ENCODE measurements at regions not wholly inside any gene's neighbourhood (a gene's known extent, or its start where the extent isn't known, plus 50 kb on each side); places are given as distances from the start of the nearest gene placed in this dataset.

GRCh38 chr3:157662171-157662570 lies 159.0 kb upstream of the VEPH1 start:
- CTCF ChIA-PET: no interaction called here
- DNase-seq (ENCODE audit: low read depth): no peak
- Histone ChIP-seq H3K4me3 (ENCODE audit: low read depth, low read length) (no peak overlapping the region), H3K27me3 (ENCODE audit: control insufficient read depth, insufficient read depth, low read length) (no peaks in the 10 kb centered on the region; the same call in 1 of the 2 replicates), H3K36me3 (ENCODE audit: control insufficient read depth, insufficient read depth, low read length) (no peaks in the 10 kb centered on the region)
- no peak for TF ChIP-seq CTCF (IDR thresholded peaks at IDR 0.05; ENCODE audit: insufficient read depth, low read depth, low read length)
- POLR2A ChIA-PET: no interaction called here

- Histone ChIP-seq H3K4me3 (ENCODE audit: low read depth, low read length) (no peak overlapping the region), H3K27me3 (ENCODE audit: control insufficient read depth, insufficient read depth, low read length) (no peaks in the 10 kb centered on the region; the same call in 1 of the 2 replicates), H3K36me3 (ENCODE audit: control insufficient read depth, insufficient read depth, low read length) (no peaks in the 10 kb centered on the region)
- TF ChIP-seq CTCF (IDR thresholded peaks at IDR 0.05; ENCODE audit: insufficient read depth, low read depth, low read length): no peak
- ChIA-PET CTCF (no interaction called here), POLR2A (no interaction called here)
- DNase-seq (ENCODE audit: low read depth): no peak
Measured at GRCh38 chr3:157660847-157661246, 157.6 kb upstream of the VEPH1 start.

- Histone ChIP-seq H3K36me3 (ENCODE audit: control insufficient read depth, insufficient read depth, low read length) (no peaks in the 10 kb centered on the region), H3K27me3 (ENCODE audit: control insufficient read depth, insufficient read depth, low read length) (no peaks in the 10 kb centered on the region; the same call in 1 of the 2 replicates), H3K4me3 (ENCODE audit: low read depth, low read length) (no peak overlapping the region)
- POLR2A ChIA-PET: no interaction called here
- no peak for TF ChIP-seq CTCF (IDR thresholded peaks at IDR 0.05; ENCODE audit: insufficient read depth, low read depth, low read length)
- no peak for DNase-seq (ENCODE audit: low read depth)
- CTCF ChIA-PET: interaction anchor here (1.0 kb wide), 1 partner anchor 13 kb away, joined by 3 read pairs; no protein-coding TSS in a partner anchor
Measured at GRCh38 chr3:157652366-157652765, 149.2 kb upstream of the VEPH1 start.

GRCh38 chr3:157650699-157651098 lies 147.5 kb upstream of the VEPH1 start:
- H3K27me3 ChIP-seq (ENCODE audit: control insufficient read depth, insufficient read depth, low read length): no peaks in the 10 kb centered on the region; the same call in 1 of the 2 replicates
- TF ChIP-seq CTCF (IDR thresholded peaks at IDR 0.05; ENCODE audit: insufficient read depth, low read depth, low read length): no peak
- no peak for DNase-seq (ENCODE audit: low read depth)
- ChIA-PET POLR2A (no interaction called here), CTCF (no interaction called here)
- H3K4me3 ChIP-seq (ENCODE audit: low read depth, low read length): no peak overlapping the region
- no peaks in the 10 kb centered on the region for H3K36me3 ChIP-seq (ENCODE audit: control insufficient read depth, insufficient read depth, low read length)

- CTCF ChIA-PET: no interaction called here
- POLR2A ChIA-PET: no interaction called here
- Histone ChIP-seq H3K27me3 (ENCODE audit: control insufficient read depth, insufficient read depth, low read length) (no peaks in the 10 kb centered on the region; the same call in 1 of the 2 replicates), H3K4me3 (ENCODE audit: low read depth, low read length) (no peak overlapping the region), H3K36me3 (ENCODE audit: control insufficient read depth, insufficient read depth, low read length) (no peaks in the 10 kb centered on the region)
- no peak for DNase-seq (ENCODE audit: low read depth)
- no peak for TF ChIP-seq CTCF (IDR thresholded peaks at IDR 0.05; ENCODE audit: insufficient read depth, low read depth, low read length)
Measured at GRCh38 chr3:157650172-157650571, 147.0 kb upstream of the VEPH1 start.
